HG02852 (cell line): ENCODE measurements at regions not wholly inside any gene's neighbourhood (a gene's known extent, or its start where the extent isn't known, plus 50 kb on each side); places are given as distances from the start of the nearest gene placed in this dataset.
"Not testable (repeated sequence)": the region's sequence is repeated elsewhere in the genome, so short reads cannot be mapped to it uniquely, and the experiment has no call there.

Experiments used
- ATAC-seq: cut with Tn5 transposase; IDR thresholded peaks from one replicate; pipeline ENCODE4 v1.9.1; 2021; ENCODE audit warnings: mild to moderate bottlenecking, moderate library complexity; ENCODE audit not compliant: unreplicated experiment

DNA sequence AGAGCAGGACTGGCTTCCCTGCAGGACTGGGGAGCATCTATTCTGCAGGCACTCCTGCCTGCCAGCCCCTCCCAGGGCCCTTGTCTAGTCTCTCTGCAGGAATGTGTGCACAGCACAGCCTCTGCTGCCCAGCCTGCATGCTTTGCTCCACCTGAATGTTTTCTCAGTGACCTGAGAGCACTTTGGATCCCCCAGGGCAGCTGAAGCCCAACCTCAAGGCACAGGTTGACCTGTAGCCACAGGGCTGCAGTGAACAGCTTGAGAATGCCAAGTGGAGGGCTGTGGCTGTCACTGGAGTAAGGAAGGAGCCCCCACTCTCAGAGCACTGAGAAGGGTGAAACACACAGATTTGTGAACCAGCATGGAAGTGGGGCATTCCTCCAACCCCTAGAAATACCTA lies 760.2 kb downstream of the STIM2 start:
- no peak for ATAC-seq

DNA sequence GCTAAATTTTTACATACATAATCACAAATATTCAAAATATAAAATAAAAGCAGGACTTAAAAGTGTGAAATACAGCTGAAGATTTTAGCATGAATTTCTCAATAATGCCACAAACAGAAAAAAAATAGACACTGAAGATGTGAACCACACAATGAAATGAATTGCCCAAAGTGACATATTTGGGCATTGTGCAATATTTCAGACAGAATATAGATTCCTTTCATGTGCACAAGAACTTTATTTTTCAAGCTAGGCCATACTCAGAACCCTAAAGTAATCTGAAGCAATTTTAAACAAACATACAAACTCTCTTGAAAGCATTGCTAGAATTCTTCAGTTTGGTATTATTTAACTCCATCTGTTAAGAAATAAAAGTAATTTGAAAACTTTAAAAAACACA lies 764.1 kb downstream of the STIM2 start:
- ATAC-seq: no peak

DNA sequence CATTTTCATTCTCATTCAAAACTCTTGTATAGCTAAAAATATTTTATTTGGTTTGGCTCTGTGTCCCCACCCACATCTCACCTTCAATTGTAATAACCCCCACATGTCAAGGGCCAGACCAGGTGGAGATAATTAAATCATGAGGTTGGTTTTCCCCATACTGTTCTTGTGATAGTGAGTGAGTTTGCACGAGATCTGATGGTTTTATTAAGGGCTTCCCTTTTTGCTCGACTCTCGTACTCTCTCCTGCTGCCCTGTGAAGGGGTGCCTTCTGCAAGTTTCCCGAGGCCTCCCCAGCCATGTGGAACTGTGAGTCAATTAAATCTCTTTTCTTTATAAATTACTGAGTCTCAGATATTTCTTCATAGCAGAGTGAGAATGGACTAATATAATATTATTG lies 768.0 kb downstream of the STIM2 start:
- ATAC-seq: no peak

DNA sequence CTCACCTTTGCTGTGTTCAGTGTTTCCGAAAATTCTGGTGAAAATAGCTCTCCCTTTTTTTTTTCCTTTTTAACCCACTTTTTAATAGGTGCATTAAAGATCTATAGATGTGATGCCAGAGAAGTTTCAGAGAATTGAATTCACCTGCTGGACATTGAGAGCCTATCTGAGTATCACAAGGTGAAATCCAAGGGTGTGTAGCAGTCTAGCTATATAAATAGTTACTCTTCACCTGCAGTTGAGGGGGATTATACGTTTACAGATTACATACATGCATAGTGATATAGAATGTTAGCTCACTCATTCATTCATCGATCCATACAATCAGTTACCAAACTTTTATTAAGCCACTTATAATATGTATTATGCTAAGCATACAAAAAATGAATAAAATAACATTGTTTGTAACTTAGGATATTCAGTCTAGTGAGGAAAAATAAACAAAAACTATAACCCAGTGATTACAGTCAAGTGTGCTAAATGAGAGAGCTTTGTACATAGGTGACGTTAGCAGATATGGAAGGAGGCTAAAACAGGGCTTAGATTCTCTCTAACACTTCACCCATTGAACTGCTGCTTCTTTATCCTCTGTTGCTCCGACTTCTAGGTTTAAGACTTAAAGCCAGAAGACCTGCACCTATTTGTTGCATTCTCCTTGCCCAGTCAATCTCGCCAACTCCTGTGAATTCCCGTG lies 769.0 kb downstream of the STIM2 start:
- no peak for ATAC-seq

DNA sequence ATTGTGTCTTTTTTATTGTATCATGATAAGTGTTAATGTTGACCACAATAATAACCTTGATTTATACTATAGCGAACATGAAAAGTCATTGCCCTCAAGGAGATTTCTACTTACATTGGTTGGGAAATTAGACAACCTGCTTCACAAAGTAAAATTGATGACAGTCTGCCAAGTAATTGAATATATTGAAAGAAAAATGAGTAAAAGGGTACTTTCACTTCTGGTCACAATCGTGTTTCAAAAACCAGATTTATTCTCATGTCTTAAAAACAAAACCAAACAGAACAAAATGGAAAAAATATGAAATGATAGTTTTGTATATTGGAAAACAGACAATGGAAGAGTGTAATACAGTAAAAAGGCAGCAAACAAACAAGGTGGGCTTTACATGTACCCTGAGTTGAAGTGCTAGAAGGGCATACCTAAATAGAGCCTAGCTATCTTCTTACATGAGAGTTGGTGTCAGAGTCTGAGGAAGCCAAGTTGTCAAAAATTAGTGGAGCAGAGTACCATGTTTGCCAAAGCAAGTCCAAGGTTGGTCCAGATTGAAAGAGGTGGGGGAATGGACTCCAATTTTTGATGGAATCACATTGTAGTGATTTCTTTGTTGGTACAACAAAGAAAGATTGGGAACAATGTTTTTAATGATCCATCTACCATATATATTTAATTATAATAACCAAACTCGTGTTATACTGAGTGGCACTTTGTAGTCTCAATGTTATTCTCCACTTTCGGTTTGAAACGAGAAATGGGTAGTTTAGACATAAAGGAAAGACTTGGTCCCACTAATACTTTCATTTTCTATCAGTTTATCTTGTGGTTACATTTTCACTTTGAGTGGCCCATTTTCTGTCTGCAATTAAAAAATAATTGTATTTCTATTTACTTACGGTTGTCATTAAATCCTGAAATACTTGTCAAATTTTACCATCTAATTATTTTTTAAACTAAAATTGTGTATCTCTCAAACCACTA lies 775.6 kb downstream of the STIM2 start:
- peak; percentile 92 for ATAC-seq

DNA sequence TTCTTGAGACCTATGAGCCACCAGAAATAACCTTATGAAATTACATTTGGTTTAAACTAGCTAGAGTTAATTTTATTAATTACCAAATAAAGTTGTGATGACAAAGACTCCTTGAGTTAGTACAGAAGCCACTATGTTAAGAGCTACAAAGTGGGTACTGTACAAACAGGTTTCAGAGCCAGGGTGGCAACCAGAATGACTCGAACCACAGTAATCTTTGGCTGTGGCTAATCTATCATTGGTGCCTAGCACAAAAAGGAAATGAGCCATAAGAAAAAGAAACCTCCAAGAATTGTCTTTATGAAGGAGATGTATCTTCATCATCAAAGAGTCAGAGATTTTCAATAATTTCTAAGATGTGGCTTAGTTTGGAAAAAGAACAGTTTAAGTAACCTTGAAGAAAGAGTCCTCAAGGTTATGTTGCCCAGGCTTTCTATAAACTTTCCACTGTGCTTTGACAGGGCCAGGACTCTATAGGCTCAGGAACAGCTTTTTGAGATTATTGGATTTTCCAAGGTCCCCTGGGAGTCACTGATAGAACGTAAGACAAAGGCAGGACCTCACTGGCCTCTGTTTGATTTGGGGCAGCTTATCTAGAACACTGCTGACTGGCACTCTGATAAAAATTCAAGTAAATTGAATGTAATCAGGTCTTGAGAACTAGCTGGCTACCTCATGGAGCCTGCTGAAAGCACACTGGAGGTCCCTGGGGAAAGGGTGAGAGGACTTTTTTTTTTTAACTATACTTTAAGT lies 777.7 kb downstream of the STIM2 start:
- ATAC-seq: no peak

DNA sequence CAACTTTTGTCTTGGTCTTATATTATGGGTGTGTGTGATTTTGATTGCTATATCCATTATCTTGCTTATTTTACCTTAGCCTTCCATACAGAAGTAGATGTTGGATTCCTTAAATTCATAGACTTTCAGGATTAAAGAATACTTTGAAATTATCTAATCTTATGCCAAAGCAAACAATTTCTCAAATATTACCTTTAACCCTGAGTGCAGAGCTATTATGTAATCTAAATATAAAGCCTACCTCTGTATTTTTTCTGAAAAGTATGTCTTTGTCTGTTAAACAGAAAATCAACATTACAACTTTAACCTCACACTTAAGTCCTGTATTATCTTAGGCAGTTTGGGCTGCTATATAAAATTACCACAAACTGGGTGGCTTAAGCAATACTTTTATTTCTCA lies 782.5 kb downstream of the STIM2 start:
- no peak for ATAC-seq

DNA sequence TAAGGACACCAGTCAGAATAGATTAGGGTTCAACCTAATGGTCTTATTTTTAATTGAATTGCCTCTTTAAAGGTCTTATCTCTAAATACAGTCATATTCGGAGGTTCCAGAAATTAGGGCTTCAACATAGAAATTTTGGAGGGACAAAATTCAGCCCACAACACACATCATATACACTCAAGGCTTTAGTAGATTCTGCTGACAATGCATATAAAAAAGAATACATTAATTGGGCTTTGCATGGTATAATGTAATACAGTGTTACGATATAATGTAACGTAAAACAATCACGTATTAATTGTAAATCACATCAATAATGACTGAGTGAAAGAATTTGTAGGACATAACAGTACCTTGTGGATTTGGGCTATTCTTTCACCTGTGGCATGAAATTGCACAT lies 787.8 kb downstream of the STIM2 start:
- ATAC-seq: no peak

DNA sequence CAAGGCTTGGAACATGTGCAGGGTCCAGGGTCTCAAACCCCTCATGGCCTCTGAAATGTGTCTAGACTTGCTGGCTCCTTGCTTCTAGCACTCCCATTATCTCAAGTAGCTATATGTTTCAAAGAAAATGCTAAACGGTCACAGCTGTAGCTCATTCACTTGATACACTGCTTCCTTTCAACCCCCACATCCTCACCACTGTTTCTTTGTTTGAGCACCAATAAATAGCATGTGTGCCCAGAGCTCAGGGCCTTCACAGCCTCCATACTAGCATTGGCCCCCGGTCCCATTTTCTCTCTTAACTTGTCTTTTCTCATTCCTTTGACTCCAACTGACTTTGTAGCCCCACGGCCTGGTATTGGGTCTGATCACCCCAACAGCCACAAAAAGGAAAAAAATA lies 801.8 kb downstream of the STIM2 start:
- no peak for ATAC-seq

DNA sequence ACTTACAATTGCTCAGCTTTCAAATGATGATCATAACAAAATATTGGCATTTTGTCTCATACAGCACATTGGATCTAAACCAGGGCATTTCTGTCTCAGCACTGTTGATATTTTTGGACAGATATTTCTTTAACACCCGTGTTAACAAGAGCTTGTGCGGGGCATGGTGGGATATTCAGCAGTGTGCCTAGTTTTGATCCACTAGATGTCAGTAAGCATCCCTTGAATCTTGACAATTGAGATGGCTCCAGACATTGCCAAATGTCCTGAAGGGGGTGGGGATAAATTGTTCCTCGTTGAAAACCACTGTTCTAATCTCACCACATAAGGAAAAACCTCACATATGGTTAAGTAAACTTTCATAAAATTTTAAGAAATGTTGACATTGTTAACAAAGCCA lies 806.3 kb downstream of the STIM2 start:
- ATAC-seq: no peak

DNA sequence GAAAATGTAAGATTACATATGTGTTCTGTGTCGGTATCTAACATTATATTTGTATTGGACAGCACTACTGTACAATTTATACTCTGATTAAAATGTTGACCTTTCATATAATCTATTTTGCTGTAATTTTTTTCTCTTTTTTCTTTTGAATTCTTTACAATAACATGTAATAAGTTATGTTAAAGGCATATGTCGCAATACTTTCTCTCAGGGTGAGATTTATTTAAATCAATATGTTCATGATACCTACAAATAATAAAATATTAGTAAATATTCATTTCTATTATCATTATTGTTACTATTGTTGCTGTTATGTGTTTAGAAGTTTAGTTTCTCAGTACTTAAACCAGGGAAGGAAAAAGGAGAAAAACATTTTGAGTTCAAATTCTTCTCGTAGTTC lies 807.4 kb downstream of the STIM2 start:
- ATAC-seq: no peak

DNA sequence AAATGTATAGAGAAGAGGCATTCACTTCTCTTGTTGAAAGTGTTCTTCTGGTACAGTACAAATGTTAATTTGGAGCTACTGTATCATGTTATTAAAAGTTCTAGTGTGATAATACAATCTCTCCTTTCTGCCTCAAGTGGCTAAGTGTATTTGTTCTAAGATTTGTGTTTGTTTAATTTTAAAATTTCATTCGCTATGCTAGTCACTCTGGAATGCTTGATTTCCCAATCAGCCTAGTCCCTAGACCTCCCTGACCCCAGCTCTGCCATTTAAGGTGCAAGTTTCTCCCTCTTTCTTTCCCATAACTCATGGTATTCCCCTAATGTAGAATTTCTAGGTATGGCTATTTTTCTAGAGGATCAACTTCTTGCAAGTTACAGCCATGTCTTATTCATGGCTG lies 817.4 kb downstream of the STIM2 start:
- ATAC-seq: no peak

DNA sequence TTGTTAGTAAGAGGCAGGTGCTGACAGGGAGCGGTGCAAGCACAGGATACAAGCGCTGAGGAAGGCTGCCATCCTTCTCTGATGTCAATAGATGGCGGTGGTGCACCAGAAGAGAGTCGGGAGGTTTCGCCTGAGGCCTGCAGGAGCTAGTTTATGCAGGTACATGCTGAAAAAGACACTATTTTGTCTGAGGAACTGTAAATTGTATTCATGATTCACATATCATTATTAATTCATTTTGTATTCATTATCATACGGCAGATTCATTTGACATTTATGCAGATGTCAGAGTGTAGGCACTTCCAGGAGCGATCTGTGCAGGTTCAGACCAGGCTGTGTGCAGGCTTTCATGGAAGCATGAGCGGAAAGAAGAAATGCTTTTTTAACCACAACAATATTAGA lies 824.0 kb downstream of the STIM2 start:
- ATAC-seq: peak; percentile 99

DNA sequence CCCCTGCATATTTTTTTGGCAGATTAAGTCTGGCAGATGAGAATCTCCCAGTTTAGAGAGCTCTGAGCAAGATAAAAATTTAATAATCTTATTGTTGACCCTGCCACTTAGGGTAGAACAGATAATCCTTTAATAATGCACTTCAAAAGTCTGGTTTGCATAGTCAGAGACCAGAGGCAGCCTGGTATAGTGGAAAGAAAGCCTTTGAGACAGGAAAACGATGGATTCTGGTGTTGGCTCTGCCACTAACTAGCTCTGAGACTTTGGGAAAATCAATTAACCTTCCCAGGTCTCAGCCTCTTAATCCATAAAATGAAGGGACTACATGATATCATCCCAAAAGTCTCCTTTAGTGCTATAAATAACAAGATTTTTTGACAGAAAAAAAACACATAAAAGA lies 824.5 kb downstream of the STIM2 start:
- no peak for ATAC-seq

DNA sequence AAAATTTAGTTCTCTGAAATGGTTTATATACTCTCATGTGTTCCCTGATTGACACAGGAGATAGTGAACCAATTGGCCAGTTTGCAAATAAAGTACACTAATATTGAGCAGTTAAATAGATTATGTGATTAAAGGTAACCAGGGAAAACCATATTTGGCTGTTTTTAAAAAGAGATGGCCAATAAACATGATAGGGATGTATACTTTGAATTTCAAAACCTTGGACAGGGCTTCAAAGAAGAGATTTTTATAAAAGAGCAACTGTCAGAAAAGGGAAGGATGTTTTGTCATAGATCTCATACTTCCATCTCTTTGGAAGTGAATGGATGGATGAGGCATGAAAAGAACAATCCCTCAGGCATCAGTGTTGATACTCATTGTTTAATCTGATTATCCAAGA lies 825.3 kb downstream of the STIM2 start:
- ATAC-seq: no peak

DNA sequence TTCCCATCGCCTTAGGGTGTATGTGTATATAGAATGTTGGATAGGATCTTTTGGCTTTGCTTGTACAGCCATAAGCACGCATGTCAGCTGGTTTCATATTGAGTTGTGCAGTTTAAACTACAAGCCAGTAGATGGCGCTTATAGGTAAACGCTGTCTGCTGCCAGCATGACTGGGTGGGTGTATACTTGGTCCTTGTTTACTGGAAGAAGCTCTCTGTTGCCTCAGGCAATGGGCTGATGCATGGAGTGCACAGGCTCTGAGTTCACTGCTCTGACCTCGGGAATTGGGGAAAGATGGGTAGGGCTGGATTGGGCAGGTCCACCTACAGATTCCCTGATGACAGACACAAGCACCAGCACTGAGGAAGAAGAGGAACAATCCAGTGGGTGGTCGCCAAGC lies 831.5 kb downstream of the STIM2 start:
- peak; percentile 97 for ATAC-seq

DNA sequence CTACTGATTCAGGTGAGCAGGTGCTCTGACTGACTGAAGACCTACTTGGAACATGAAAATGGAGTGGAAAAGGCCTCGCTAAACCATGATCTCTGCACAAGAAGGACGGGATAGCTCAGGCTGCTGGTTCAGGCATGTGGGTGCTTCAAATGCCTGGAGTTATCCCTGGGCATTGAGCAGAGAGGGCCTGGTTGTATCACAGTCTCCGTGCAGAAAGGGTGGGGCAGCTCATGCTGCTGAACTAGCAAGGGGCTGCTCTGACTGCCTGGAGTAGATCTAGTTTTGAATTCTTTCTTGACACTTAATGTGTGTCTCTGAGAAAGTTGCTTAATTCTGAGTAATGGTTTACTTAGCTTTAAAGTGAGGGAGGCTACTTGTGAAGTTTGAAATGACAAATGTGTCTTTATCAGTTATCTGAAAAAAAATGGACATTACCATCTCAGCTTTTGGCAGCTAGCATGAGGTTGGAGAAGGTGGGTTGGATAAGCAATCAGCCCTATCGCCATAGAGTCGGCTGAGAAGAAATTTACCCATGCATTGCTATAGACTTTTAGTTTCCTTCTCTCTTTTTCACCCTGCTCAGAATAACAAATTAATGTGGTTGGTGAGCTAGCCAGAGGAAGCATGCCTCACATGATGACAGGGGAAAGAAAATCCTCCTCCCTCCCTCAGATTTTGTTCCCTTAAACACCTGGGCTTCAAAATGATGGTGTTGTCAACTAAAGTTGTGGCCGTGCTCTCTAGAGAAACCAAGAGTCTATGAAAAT lies 832.4 kb downstream of the STIM2 start:
- ATAC-seq: no peak

DNA sequence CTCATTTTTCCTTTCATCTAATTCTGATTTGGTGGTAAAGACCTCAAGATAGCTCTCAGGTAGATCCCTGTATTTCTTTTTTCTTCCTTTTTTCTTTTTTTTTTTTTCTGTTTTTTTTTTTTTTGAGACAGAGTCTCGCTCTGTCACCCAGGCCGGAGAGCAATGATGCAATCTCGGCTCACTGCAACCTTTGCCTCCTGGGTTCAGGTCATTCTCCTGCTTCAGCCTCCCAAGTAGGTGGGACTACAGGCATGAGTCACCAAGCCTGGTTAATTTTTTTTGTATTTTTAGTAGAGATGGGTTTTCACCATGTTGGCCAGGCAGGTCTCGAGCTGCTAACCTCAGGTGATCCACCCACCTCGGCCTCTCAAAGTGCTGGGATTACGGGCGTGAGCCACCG lies 835.6 kb downstream of the STIM2 start:
- ATAC-seq: not testable (repeated sequence)

DNA sequence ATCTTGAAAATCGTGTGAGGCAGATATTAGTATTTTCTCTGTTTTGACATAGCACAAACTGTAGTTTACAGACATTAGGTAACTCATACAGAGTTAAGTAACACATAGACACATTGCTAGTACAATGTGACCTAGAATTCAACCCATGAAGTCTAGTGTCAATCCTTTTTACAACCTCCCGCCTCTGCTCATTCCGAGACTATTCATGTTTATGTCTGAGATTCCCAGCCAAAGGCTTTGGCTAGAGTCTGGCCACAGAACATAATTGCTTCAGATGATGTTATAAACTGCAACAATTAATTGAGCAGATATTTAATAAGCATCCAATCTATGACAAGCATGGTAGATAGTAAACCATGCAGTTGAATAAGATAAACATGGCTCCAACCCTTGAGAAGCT lies 841.0 kb downstream of the STIM2 start:
- ATAC-seq: no peak

DNA sequence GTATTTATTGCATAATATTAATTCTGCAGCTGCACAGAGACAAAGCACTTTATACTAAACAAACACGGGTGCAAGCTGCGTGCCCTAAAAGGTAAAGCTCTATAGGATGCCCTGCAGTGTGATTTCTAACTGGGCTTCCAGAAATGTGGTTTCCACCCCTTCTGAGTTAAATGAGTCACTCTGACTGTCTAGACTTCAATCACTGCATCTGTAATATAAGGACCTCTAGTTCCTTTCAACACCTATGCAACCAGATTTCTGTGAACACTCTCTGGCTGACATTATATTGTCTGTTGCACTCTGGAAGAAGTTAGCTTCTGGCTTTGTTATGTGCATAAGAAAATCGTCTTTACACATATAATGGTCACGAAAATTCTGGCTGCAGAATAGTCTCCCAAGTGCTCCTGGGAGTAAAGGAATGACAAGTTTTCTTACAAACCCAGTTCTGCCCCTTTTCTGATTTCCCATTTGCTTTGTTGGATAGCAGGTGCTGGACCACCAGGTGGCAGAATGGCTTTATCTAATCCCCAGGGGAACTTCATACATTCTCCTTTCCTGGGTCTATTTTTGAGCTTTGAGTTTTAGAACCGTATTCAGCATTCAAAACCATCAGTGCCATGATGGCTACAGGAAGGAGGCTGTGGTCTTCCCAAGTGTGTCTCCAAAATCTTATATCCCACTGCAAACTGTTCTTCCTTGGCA lies 842.2 kb downstream of the STIM2 start:
- no peak for ATAC-seq
